ENCODE measurements at regions not wholly inside any gene's neighbourhood (a gene's known extent, or its start where the extent isn't known, plus 50 kb on each side); places are given as distances from the start of the nearest gene placed in this dataset.

DNA sequence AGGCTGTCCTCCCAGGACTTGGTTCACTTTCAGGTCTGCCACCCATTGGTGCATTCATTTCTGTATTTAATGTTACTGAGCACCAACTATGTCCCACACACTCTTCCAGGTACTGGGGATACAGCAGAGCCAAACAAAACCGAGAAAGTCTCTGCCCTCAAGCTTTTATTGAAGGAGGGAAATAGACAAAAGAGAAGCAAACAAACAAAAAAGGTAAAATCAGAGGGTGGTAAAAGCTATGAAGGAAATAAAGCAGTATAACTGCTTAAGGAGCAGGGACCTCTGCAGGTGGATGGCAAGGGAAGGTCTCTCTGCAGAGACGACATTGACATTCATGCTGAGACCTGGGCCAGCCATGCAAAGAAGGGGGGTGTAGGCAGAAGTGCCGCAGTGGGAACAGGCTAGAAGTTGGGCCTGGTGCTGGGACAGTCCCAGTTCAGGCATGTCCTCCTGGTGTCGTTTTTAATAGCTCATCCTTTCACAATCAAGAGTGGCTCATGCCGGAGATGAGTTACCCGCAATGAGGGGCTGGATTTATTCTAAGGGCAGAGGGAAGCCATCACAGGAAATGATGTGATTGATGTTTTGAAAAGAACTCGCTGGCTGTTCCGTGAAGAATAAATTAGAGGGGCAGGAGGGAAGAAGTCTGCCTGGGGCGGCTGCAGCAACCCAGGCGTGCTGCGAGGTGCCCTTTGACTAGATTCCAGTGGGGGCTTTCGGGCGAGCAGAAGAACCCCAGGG, 72.8 kb downstream of the IRF2BPL start:
- H3K4me2 ChIP-seq (replicated peaks; ENCODE audit: extremely low read depth, low read length, poor library complexity, severe bottlenecking), result peak overlapping the region; percentile 71
- DNase-seq, result peak; percentile 93 to 97 (median 97)
- no peaks in the 10 kb centered on the region for H4K20me1 ChIP-seq (ENCODE audit: insufficient read depth, low read length)
- H3K27ac ChIP-seq (ENCODE audit: low read depth in 1 of 2, low read length in 2 of 2), result peak overlapping the region; percentile 96 to 99
- H3K36me3 ChIP-seq (replicated peaks in 1 of 2; ENCODE audit: control insufficient read depth in 1 of 2, insufficient read depth in 2 of 2, low read length in 2 of 2), result no peaks in the 10 kb centered on the region
- Mint-ChIP-seq H3K27me3 (ENCODE audit: low read depth in 3 of 3) (peaks cover 1 to 10% (median 1%) of the 10 kb centered on the region in 3 donors), H3K4me1 (peaks cover 71% of the 10 kb centered on the region), H3K36me3 (peaks cover 0 to 8% of the 10 kb centered on the region in 2 donors), H3K27ac (peak overlapping the region; percentile 98 to 100 (median 99)), H3K4me3 (peak overlapping the region; percentile 77), H3K9me3 (peaks cover 0 to 2% (median 0%) of the 10 kb centered on the region in 7 donors)
- no peaks in the 10 kb centered on the region for H3K27me3 ChIP-seq (ENCODE audit: control insufficient read depth in 2 of 2, insufficient read depth in 2 of 2, low read length in 2 of 2)
- no peak for TF ChIP-seq CTCF (IDR thresholded peaks at IDR 0.05)
- H3K79me2 ChIP-seq (ENCODE audit: insufficient read depth, low read length), result no peaks in the 10 kb centered on the region
- H3K9me3 ChIP-seq (replicated peaks in 1 of 2; ENCODE audit: control insufficient read depth in 1 of 2, insufficient read depth in 1 of 2, low read length in 2 of 2), result no peaks in the 10 kb centered on the region
- 0% methylated on average over 10 of the region's 13 CpGs for WGBS (ENCODE audit: insufficient coverage)
- H3K9ac ChIP-seq (ENCODE audit: insufficient read depth, low read length, poor library complexity, severe bottlenecking), result peak overlapping the region; percentile 97
- peaks cover 56 to 64% of the 10 kb centered on the region in 2 donors for H3K4me1 ChIP-seq (ENCODE audit: control insufficient read depth in 1 of 2, insufficient read depth in 2 of 2, low read length in 2 of 2)
- intact Hi-C loops (cut with micrococcal nuclease), result loop anchor here (2.0 to 5.0 kb wide), 4 partner anchors 37 to 87 kb away; no protein-coding TSS in a partner anchor
- H3K4me3 ChIP-seq (replicated peaks in 1 of 3; ENCODE audit: low read depth in 2 of 3, low read length in 3 of 3), result peak overlapping the region; percentile 36 to 50 (median 41)
- no peak overlapping the region for H2AFZ ChIP-seq (ENCODE audit: insufficient read depth, low read depth, low read length, poor library complexity, severe bottlenecking)

GRCh38 chr14:76954394-76955190, 73.9 kb downstream of the IRF2BPL start:
- Histone ChIP-seq H3K79me2 (ENCODE audit: insufficient read depth, low read length) (no peaks in the 10 kb centered on the region), H3K4me1 (ENCODE audit: control insufficient read depth in 1 of 2, insufficient read depth in 2 of 2, low read length in 2 of 2) (peaks cover 57 to 66% of the 10 kb centered on the region in 2 donors), H4K20me1 (ENCODE audit: insufficient read depth, low read length) (no peaks in the 10 kb centered on the region), H3K4me3 (replicated peaks in 1 of 3; ENCODE audit: low read depth in 2 of 3, low read length in 3 of 3) (no peak overlapping the region), H3K27me3 (ENCODE audit: control insufficient read depth in 2 of 2, insufficient read depth in 2 of 2, low read length in 2 of 2) (no peaks in the 10 kb centered on the region), H3K9me3 (replicated peaks in 1 of 2; ENCODE audit: control insufficient read depth in 1 of 2, insufficient read depth in 1 of 2, low read length in 2 of 2) (no peaks in the 10 kb centered on the region), H3K4me2 (replicated peaks; ENCODE audit: extremely low read depth, low read length, poor library complexity, severe bottlenecking) (no peak overlapping the region), H2AFZ (ENCODE audit: insufficient read depth, low read depth, low read length, poor library complexity, severe bottlenecking) (no peak overlapping the region), H3K9ac (ENCODE audit: insufficient read depth, low read length, poor library complexity, severe bottlenecking) (peak overlapping the region; percentile 97), H3K36me3 (replicated peaks in 1 of 2; ENCODE audit: control insufficient read depth in 1 of 2, insufficient read depth in 2 of 2, low read length in 2 of 2) (no peaks in the 10 kb centered on the region), H3K27ac (ENCODE audit: low read depth in 1 of 2, low read length in 2 of 2) (peak overlapping the region; percentile 96 to 99)
- peaks cover 1 to 10% (median 4%) of the 10 kb centered on the region in 3 donors for H3K27me3 Mint-ChIP-seq (ENCODE audit: low read depth in 3 of 3)
- DNase-seq, result no peak
- TF ChIP-seq CTCF (IDR thresholded peaks at IDR 0.05), result no peak
- H3K4me1 Mint-ChIP-seq, result peaks cover 67% of the 10 kb centered on the region
- H3K27ac Mint-ChIP-seq, result peak overlapping the region; percentile 98 to 100 (median 99)
- H3K4me3 Mint-ChIP-seq, result no peak overlapping the region
- WGBS (ENCODE audit: insufficient coverage), result no CpG with 5 or more reads among the region's 5 CpGs
- H3K9me3 Mint-ChIP-seq, result no peaks in the 10 kb centered on the region
- H3K36me3 Mint-ChIP-seq, result peaks cover 0 to 4% of the 10 kb centered on the region in 2 donors
- intact Hi-C loops (cut with micrococcal nuclease), result loop anchor here (5.0 kb wide), 3 partner anchors 37 to 88 kb away; no protein-coding TSS in a partner anchor
